GM12872 (cell line): ENCODE measurements at regions not wholly inside any gene's neighbourhood (a gene's known extent, or its start where the extent isn't known, plus 50 kb on each side); places are given as distances from the start of the nearest gene placed in this dataset.

Experiments
- CTCF ChIP-seq: IDR thresholded peaks from 3 replicates; pipeline ENCODE4 v1.5.1; 2011; ENCODE audit warnings: low read depth, mild to moderate bottlenecking, low read length, moderate library complexity; ENCODE audit not compliant: insufficient read depth

- TF ChIP-seq CTCF: no peak
Measured at GRCh38 chr20:52843425-52843824, 128.7 kb upstream of the TSHZ2 start.

GRCh38 chr20:52841003-52841402 is 131.2 kb upstream of the TSHZ2 start:
- no peak for TF ChIP-seq CTCF

GRCh38 chr20:52840041-52840440 is 132.1 kb upstream of the TSHZ2 start:
- TF ChIP-seq CTCF: no peak

GRCh38 chr20:52838510-52839241 is 133.5 kb upstream of the TSHZ2 start:
- TF ChIP-seq CTCF: no peak

GRCh38 chr20:52837378-52837777 is 134.8 kb upstream of the TSHZ2 start:
- no peak for TF ChIP-seq CTCF

GRCh38 chr20:52833901-52834300 is 138.3 kb upstream of the TSHZ2 start:
- no peak for TF ChIP-seq CTCF

GRCh38 chr20:52832151-52832774 is 139.9 kb upstream of the TSHZ2 start:
- TF ChIP-seq CTCF: no peak
